NT2/D1 (cell line): ENCODE measurements at regions not wholly inside any gene's neighbourhood (a gene's known extent, or its start where the extent isn't known, plus 50 kb on each side); places are given as distances from the start of the nearest gene placed in this dataset.

Experiments used
- DNase-seq: peaks from one replicate; pipeline ENCODE4 v3.0.0-alpha.2; 2011; ENCODE audit warnings: low read depth, low spot score
- H3K27me3 ChIP-seq: 2 replicates; pipeline ENCODE4 v1.6.0; 2011; ENCODE audit warnings: mild to moderate bottlenecking; ENCODE audit not compliant: insufficient read length, insufficient read depth
- H3K36me3 ChIP-seq: 2 replicates; pipeline ENCODE4 v1.6.1; 2011; ENCODE audit warnings: mild to moderate bottlenecking, low read length, mixed read lengths; ENCODE audit not compliant: insufficient read depth, insufficient read length
- H3K4me1 ChIP-seq: 2 replicates; pipeline ENCODE4 v1.5.1; 2011; ENCODE audit not compliant: insufficient read depth, insufficient read length
- H3K4me3 ChIP-seq: 2 replicates; pipeline ENCODE4 v1.5.1; 2011; ENCODE audit warnings: low read depth; ENCODE audit not compliant: insufficient read length
- H3K9ac ChIP-seq: 2 replicates; pipeline ENCODE4 v1.6.0; 2011; ENCODE audit warnings: low read depth; ENCODE audit not compliant: insufficient read length
- H3K9me3 ChIP-seq: 2 replicates; pipeline ENCODE4 v1.5.1; 2011; ENCODE audit warnings: mild to moderate bottlenecking, low read length; ENCODE audit not compliant: insufficient read depth
- SUZ12 ChIP-seq: IDR thresholded peaks from 2 replicates; pipeline ENCODE4 v1.6.1; 2011; ENCODE audit not compliant: insufficient read length, insufficient read depth; ENCODE audit errors: extremely low read depth
- YY1 ChIP-seq: IDR thresholded peaks from 2 replicates; pipeline ENCODE4 v1.6.1; 2011; ENCODE audit not compliant: insufficient read length, insufficient read depth
- ZNF274 ChIP-seq: IDR thresholded peaks from 2 replicates; pipeline ENCODE4 v1.6.1; 2011; ENCODE audit warnings: mild to moderate bottlenecking, low read depth, low read length

GRCh38 chr12:89821896-89822295 is 113.3 kb upstream of the ATP2B1 start:
- no peak for DNase-seq
- Histone ChIP-seq H3K4me1 (no peaks in the 10 kb centered on the region), H3K9me3 (no peaks in the 10 kb centered on the region; the same call in 1 of the 2 replicates), H3K27me3 (no peaks in the 10 kb centered on the region), H3K36me3 (no peaks in the 10 kb centered on the region), H3K4me3 (no peak overlapping the region), H3K9ac (no peak overlapping the region)
- no peak for TF ChIP-seq YY1
- TF ChIP-seq SUZ12: no peak
- no peak for TF ChIP-seq ZNF274

GRCh38 chr12:89817501-89818226 is 109.0 kb upstream of the ATP2B1 start:
- Histone ChIP-seq H3K9me3 (no peaks in the 10 kb centered on the region; the same call in 1 of the 2 replicates), H3K4me3 (no peak overlapping the region), H3K36me3 (no peaks in the 10 kb centered on the region), H3K27me3 (no peaks in the 10 kb centered on the region), H3K9ac (no peak overlapping the region), H3K4me1 (no peaks in the 10 kb centered on the region)
- no peak for DNase-seq
- TF ChIP-seq SUZ12: no peak
- no peak for TF ChIP-seq ZNF274
- no peak for TF ChIP-seq YY1

GRCh38 chr12:89815225-89815624 is 106.6 kb upstream of the ATP2B1 start:
- DNase-seq: no peak
- Histone ChIP-seq H3K36me3 (no peaks in the 10 kb centered on the region), H3K27me3 (no peaks in the 10 kb centered on the region), H3K4me3 (no peak overlapping the region), H3K9ac (no peak overlapping the region), H3K9me3 (no peaks in the 10 kb centered on the region), H3K4me1 (no peaks in the 10 kb centered on the region)
- TF ChIP-seq SUZ12: no peak
- no peak for TF ChIP-seq YY1
- TF ChIP-seq ZNF274: no peak

- no peak for TF ChIP-seq ZNF274
- no peak for TF ChIP-seq YY1
- TF ChIP-seq SUZ12: no peak
- no peak for DNase-seq
- Histone ChIP-seq H3K9ac (no peak overlapping the region), H3K36me3 (no peaks in the 10 kb centered on the region), H3K27me3 (no peaks in the 10 kb centered on the region), H3K9me3 (no peaks in the 10 kb centered on the region), H3K4me3 (no peak overlapping the region), H3K4me1 (no peaks in the 10 kb centered on the region)
These were observed 94.8 kb upstream of the ATP2B1 start for GRCh38 chr12:89803412-89803811.

GRCh38 chr12:89801284-89801683 is 92.6 kb upstream of the ATP2B1 start:
- Histone ChIP-seq H3K27me3 (no peaks in the 10 kb centered on the region), H3K9me3 (no peaks in the 10 kb centered on the region), H3K36me3 (no peaks in the 10 kb centered on the region), H3K4me3 (no peak overlapping the region), H3K4me1 (no peaks in the 10 kb centered on the region), H3K9ac (no peak overlapping the region)
- no peak for DNase-seq
- TF ChIP-seq SUZ12 (no peak), YY1 (no peak), ZNF274 (no peak)

- no peak for TF ChIP-seq SUZ12
- no peak for TF ChIP-seq ZNF274
- Histone ChIP-seq H3K4me3 (no peak overlapping the region), H3K9ac (no peak overlapping the region), H3K4me1 (no peaks in the 10 kb centered on the region), H3K9me3 (no peaks in the 10 kb centered on the region), H3K27me3 (no peaks in the 10 kb centered on the region), H3K36me3 (no peaks in the 10 kb centered on the region)
- no peak for DNase-seq
These were observed 91.8 kb upstream of the ATP2B1 start for GRCh38 chr12:89800435-89800834.

- DNase-seq: no peak
- TF ChIP-seq SUZ12 (no peak), YY1 (no peak), ZNF274 (no peak)
These were observed 90.7 kb upstream of the ATP2B1 start for GRCh38 chr12:89799316-89799715.

More at GRCh38 chr12:89799316-89799715, 90.7 kb upstream of the ATP2B1 start:
- Histone ChIP-seq H3K9ac (no peak overlapping the region), H3K27me3 (no peaks in the 10 kb centered on the region), H3K9me3 (no peaks in the 10 kb centered on the region), H3K4me3 (no peak overlapping the region), H3K36me3 (no peaks in the 10 kb centered on the region), H3K4me1 (no peaks in the 10 kb centered on the region)
